ENCODE measurements at regions not wholly inside any gene's neighbourhood (a gene's known extent, or its start where the extent isn't known, plus 50 kb on each side); places are given as distances from the start of the nearest gene placed in this dataset.

DNA sequence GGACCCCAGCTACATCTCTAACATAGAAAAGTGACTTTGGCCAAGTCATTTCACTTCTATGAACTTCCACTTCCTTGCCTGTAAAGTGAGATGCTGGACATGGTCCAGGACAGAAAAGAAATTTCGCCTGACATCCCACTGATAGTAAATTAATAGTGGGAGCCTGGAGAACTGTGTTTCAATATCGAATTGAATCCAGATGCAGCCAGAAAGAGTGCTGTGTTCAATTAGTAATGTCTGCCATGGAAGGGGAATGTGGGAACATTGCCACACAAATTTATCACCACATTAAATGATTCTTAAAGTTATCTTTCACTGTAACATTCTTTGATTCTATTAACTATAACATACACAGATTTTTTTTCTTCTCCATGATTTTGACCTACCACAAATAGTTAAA lies 255.0 kb downstream of the HACE1 start:
- no peaks in the 10 kb centered on the region for H3K36me3 ChIP-seq (ENCODE audit: control insufficient read depth in 2 of 2, insufficient read depth in 2 of 2, low read length in 1 of 2)
- H3K27me3 ChIP-seq (ENCODE audit: control insufficient read depth in 1 of 2, insufficient read depth in 2 of 2, low read length in 2 of 2): no peaks in the 10 kb centered on the region
- no peak overlapping the region for H3K27ac ChIP-seq (ENCODE audit: low read depth in 2 of 2, low read length in 1 of 2)
- H3K9me3 ChIP-seq (ENCODE audit: control insufficient read depth in 2 of 2, insufficient read depth in 1 of 2, low read depth in 1 of 2, low read length in 1 of 2): no peaks in the 10 kb centered on the region
- 73% methylated on average over 2 of the region's 2 CpGs for WGBS, 2 donors
- H3K4me3 ChIP-seq (ENCODE audit: low read depth in 1 of 2, low read length in 2 of 2): no peak overlapping the region
- no peaks in the 10 kb centered on the region for H3K4me1 ChIP-seq (ENCODE audit: control insufficient read depth in 2 of 2, insufficient read depth in 2 of 2, low read length in 1 of 2)

GRCh38 chr6:104603108-104603745 lies 256.5 kb downstream of the HACE1 start:
- WGBS, 2 donors: 76 to 81% methylated on average over 1 of the region's 1 CpG
- Histone ChIP-seq H3K36me3 (ENCODE audit: control insufficient read depth in 2 of 2, insufficient read depth in 2 of 2, low read length in 1 of 2) (no peaks in the 10 kb centered on the region), H3K4me1 (ENCODE audit: control insufficient read depth in 2 of 2, insufficient read depth in 2 of 2, low read length in 1 of 2) (no peaks in the 10 kb centered on the region), H3K27me3 (ENCODE audit: control insufficient read depth in 1 of 2, insufficient read depth in 2 of 2, low read length in 2 of 2) (no peaks in the 10 kb centered on the region), H3K27ac (ENCODE audit: low read depth in 2 of 2, low read length in 1 of 2) (no peak overlapping the region), H3K4me3 (ENCODE audit: low read depth in 1 of 2, low read length in 2 of 2) (no peak overlapping the region), H3K9me3 (ENCODE audit: control insufficient read depth in 2 of 2, insufficient read depth in 1 of 2, low read depth in 1 of 2, low read length in 1 of 2) (no peaks in the 10 kb centered on the region)

DNA sequence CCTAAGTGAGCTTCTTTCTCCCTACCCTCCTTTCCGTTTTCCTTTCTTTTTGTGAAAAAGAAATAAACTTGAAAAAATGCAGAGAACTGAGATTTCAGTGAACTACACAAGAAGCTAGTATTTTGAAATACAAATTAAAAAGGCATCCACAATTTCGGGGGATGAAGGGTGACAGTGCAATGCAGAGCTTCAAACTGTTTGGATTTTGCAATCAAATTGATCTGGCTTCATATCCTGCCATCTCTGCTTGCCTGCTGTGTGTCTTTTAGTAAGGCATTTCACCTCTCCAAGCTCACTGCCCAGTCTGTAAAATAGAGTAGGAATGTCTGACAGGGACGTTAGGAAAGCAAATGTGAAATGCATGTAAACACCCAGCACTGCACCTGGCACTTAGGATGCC lies 258.0 kb downstream of the HACE1 start:
- Histone ChIP-seq H3K9me3 (ENCODE audit: control insufficient read depth in 2 of 2, insufficient read depth in 1 of 2, low read depth in 1 of 2, low read length in 1 of 2) (no peaks in the 10 kb centered on the region), H3K27ac (ENCODE audit: low read depth in 2 of 2, low read length in 1 of 2) (no peak overlapping the region), H3K27me3 (ENCODE audit: control insufficient read depth in 1 of 2, insufficient read depth in 2 of 2, low read length in 2 of 2) (no peaks in the 10 kb centered on the region), H3K4me1 (ENCODE audit: control insufficient read depth in 2 of 2, insufficient read depth in 2 of 2, low read length in 1 of 2) (no peaks in the 10 kb centered on the region), H3K36me3 (ENCODE audit: control insufficient read depth in 2 of 2, insufficient read depth in 2 of 2, low read length in 1 of 2) (no peaks in the 10 kb centered on the region), H3K4me3 (ENCODE audit: low read depth in 1 of 2, low read length in 2 of 2) (no peak overlapping the region)
- 45 to 50% methylated on average over 3 of the region's 3 CpGs for WGBS, 2 donors

DNA sequence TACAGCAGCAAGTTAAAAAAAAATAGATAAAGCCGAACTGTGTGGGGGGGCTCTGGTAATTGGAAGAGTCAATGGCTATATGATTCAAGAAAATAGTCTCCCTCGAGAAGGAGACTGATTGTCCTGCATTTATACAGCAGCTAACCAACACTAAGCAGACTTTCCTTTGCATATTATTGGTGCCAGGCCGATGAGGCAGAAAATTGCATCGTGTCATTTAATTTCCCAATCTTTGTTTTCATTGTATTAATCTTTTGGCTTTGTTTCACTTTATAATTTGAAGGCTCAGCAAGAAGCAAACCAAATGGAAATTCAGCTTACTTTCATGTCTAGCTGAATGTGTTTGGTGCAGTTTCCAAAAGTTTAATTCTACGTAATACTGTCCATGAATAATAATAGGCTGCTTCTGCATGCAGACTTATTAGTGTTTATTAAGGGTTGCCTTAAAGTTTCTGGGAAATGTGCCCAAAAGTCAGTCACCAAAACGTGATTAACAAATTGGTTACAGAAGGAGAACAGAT lies 258.5 kb downstream of the HACE1 start:
- H3K4me1 ChIP-seq (ENCODE audit: control insufficient read depth in 2 of 2, insufficient read depth in 2 of 2, low read length in 1 of 2): no peaks in the 10 kb centered on the region
- no peaks in the 10 kb centered on the region for H3K36me3 ChIP-seq (ENCODE audit: control insufficient read depth in 2 of 2, insufficient read depth in 2 of 2, low read length in 1 of 2)
- H3K4me3 ChIP-seq (ENCODE audit: low read depth in 1 of 2, low read length in 2 of 2): no peak overlapping the region
- WGBS, 2 donors: 33 to 46% methylated on average over 6 of the region's 6 CpGs
- no peak overlapping the region for H3K27ac ChIP-seq (ENCODE audit: low read depth in 2 of 2, low read length in 1 of 2)
- no peaks in the 10 kb centered on the region for H3K9me3 ChIP-seq (ENCODE audit: control insufficient read depth in 2 of 2, insufficient read depth in 1 of 2, low read depth in 1 of 2, low read length in 1 of 2)
- no peaks in the 10 kb centered on the region for H3K27me3 ChIP-seq (ENCODE audit: control insufficient read depth in 1 of 2, insufficient read depth in 2 of 2, low read length in 2 of 2)

DNA sequence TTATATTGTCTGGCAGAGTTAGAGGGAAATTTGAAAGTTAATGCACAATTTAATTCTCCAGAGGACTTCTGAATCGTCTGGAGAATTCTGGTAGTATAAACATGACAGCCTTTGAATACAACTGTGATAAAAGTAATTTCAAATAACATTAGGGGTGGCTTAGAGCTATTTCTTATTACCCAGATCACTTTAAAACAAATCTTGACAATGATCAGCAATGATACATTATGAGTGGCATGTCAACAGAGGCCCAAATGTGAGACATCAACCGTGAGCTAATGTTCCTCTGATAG lies 259.1 kb downstream of the HACE1 start:
- Histone ChIP-seq H3K4me1 (ENCODE audit: control insufficient read depth in 2 of 2, insufficient read depth in 2 of 2, low read length in 1 of 2) (no peaks in the 10 kb centered on the region), H3K9me3 (ENCODE audit: control insufficient read depth in 2 of 2, insufficient read depth in 1 of 2, low read depth in 1 of 2, low read length in 1 of 2) (no peaks in the 10 kb centered on the region), H3K27me3 (ENCODE audit: control insufficient read depth in 1 of 2, insufficient read depth in 2 of 2, low read length in 2 of 2) (no peaks in the 10 kb centered on the region), H3K27ac (ENCODE audit: low read depth in 2 of 2, low read length in 1 of 2) (no peak overlapping the region), H3K4me3 (ENCODE audit: low read depth in 1 of 2, low read length in 2 of 2) (no peak overlapping the region), H3K36me3 (ENCODE audit: control insufficient read depth in 2 of 2, insufficient read depth in 2 of 2, low read length in 1 of 2) (no peaks in the 10 kb centered on the region)
- 58 to 59% methylated on average over 2 of the region's 2 CpGs for WGBS, 2 donors

DNA sequence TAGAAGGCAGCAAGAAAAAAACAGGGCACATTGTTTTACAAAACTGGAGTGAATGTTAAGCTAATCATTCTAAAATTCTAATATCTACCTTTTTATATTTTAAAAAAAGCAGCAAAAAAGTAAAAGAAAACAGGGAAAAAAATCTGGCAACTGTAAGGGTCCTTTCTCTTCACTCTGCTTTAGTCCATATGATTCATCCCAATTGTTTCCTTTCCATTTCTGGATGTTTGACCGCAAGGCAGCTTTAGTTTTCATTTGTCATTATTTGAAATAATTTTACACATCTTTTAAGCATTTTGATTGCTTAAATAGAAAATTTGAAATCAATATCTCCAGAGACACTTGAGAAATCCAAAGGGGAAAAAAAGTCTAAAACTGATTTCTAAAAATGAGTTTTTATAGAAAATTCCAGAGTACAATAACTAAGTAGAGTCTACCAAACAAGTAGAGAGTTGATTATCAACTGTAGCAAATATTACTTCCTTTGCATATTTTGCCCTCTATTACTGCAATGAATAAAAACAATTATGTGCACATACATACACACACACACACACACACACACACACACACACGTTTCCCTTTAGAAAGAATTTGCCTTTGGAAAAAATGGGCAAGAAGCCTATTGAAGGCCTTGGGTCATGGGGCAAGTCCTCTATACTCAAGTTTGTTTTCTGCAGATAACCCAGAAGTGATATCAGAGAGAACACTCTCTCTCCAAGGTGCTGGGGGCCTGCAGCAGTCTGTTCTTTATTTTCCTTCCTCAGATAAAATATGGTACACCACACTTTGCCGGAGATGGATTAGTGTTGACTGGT lies 259.7 kb downstream of the HACE1 start:
- no peaks in the 10 kb centered on the region for H3K36me3 ChIP-seq (ENCODE audit: control insufficient read depth in 2 of 2, insufficient read depth in 2 of 2, low read length in 1 of 2)
- no peak overlapping the region for H3K4me3 ChIP-seq (ENCODE audit: low read depth in 1 of 2, low read length in 2 of 2)
- no peaks in the 10 kb centered on the region for H3K9me3 ChIP-seq (ENCODE audit: control insufficient read depth in 2 of 2, insufficient read depth in 1 of 2, low read depth in 1 of 2, low read length in 1 of 2)
- no peak overlapping the region for H3K27ac ChIP-seq (ENCODE audit: low read depth in 2 of 2, low read length in 1 of 2)
- no peaks in the 10 kb centered on the region for H3K27me3 ChIP-seq (ENCODE audit: control insufficient read depth in 1 of 2, insufficient read depth in 2 of 2, low read length in 2 of 2)
- WGBS, 2 donors: 68% methylated on average over 3 of the region's 3 CpGs
- H3K4me1 ChIP-seq (ENCODE audit: control insufficient read depth in 2 of 2, insufficient read depth in 2 of 2, low read length in 1 of 2): no peaks in the 10 kb centered on the region

DNA sequence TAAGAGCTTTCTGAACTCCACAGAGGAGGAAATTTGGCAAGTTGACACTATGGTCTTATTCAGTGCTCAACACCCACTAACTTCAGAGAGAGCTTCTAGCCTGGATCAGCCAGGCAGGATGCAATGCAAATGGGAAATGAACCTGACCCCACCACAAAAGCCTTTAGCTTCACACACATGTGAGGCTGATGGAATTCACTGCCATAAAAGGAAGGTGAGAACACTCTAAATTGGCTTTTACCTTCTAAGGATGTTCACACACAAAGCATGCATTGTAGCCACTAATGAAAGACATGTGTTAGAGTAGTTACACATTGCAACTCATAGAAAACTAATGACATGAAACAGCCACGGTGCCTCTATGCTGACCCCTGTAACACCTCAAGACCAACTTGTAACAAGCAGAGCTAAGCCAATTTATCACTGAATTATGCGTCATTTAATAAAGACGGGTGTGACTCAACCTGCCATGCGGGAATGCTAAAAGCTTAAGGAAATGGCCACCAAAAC lies 262.1 kb downstream of the HACE1 start:
- H3K36me3 ChIP-seq (ENCODE audit: control insufficient read depth in 2 of 2, insufficient read depth in 2 of 2, low read length in 1 of 2): no peaks in the 10 kb centered on the region
- no peak overlapping the region for H3K27ac ChIP-seq (ENCODE audit: low read depth in 2 of 2, low read length in 1 of 2)
- 38 to 41% methylated on average over 4 of the region's 4 CpGs for WGBS, 2 donors
- H3K9me3 ChIP-seq (ENCODE audit: control insufficient read depth in 2 of 2, insufficient read depth in 1 of 2, low read depth in 1 of 2, low read length in 1 of 2): no peaks in the 10 kb centered on the region
- H3K4me3 ChIP-seq (ENCODE audit: low read depth in 1 of 2, low read length in 2 of 2): no peak overlapping the region
- H3K4me1 ChIP-seq (ENCODE audit: control insufficient read depth in 2 of 2, insufficient read depth in 2 of 2, low read length in 1 of 2): no peaks in the 10 kb centered on the region
- no peaks in the 10 kb centered on the region for H3K27me3 ChIP-seq (ENCODE audit: control insufficient read depth in 1 of 2, insufficient read depth in 2 of 2, low read length in 2 of 2)

- no peaks in the 10 kb centered on the region for H3K9me3 ChIP-seq (ENCODE audit: control insufficient read depth in 2 of 2, insufficient read depth in 1 of 2, low read depth in 1 of 2, low read length in 1 of 2)
- no peaks in the 10 kb centered on the region for H3K27me3 ChIP-seq (ENCODE audit: control insufficient read depth in 1 of 2, insufficient read depth in 2 of 2, low read length in 2 of 2)
- no peaks in the 10 kb centered on the region for H3K36me3 ChIP-seq (ENCODE audit: control insufficient read depth in 2 of 2, insufficient read depth in 2 of 2, low read length in 1 of 2)
- H3K27ac ChIP-seq (ENCODE audit: low read depth in 2 of 2, low read length in 1 of 2): no peak overlapping the region
- no peak overlapping the region for H3K4me3 ChIP-seq (ENCODE audit: low read depth in 1 of 2, low read length in 2 of 2)
- H3K4me1 ChIP-seq (ENCODE audit: control insufficient read depth in 2 of 2, insufficient read depth in 2 of 2, low read length in 1 of 2): no peaks in the 10 kb centered on the region
- WGBS, 2 donors: 28 to 47% methylated on average over 1 of the region's 1 CpG
These were observed 263.6 kb downstream of the HACE1 start for GRCh38 chr6:104596091-104596490.

- no peaks in the 10 kb centered on the region for H3K36me3 ChIP-seq (ENCODE audit: control insufficient read depth in 2 of 2, insufficient read depth in 2 of 2, low read length in 1 of 2)
- no peaks in the 10 kb centered on the region for H3K27me3 ChIP-seq (ENCODE audit: control insufficient read depth in 1 of 2, insufficient read depth in 2 of 2, low read length in 2 of 2)
- H3K9me3 ChIP-seq (ENCODE audit: control insufficient read depth in 2 of 2, insufficient read depth in 1 of 2, low read depth in 1 of 2, low read length in 1 of 2): no peaks in the 10 kb centered on the region
- no peak overlapping the region for H3K4me3 ChIP-seq (ENCODE audit: low read depth in 1 of 2, low read length in 2 of 2)
- no peak overlapping the region for H3K27ac ChIP-seq (ENCODE audit: low read depth in 2 of 2, low read length in 1 of 2)
- WGBS, 2 donors: 75 to 76% methylated on average over 2 of the region's 2 CpGs
- no peaks in the 10 kb centered on the region for H3K4me1 ChIP-seq (ENCODE audit: control insufficient read depth in 2 of 2, insufficient read depth in 2 of 2, low read length in 1 of 2)
These were observed 264.4 kb downstream of the HACE1 start for GRCh38 chr6:104595311-104595820.
